ENCODE measurements at regions not wholly inside any gene's neighbourhood (a gene's known extent, or its start where the extent isn't known, plus 50 kb on each side); places are given as distances from the start of the nearest gene placed in this dataset.

GRCh38 chr18:44518091-44518615 is 162.5 kb upstream of the SETBP1 start:
- DNase-seq, result no peak

GRCh38 chr18:44518666-44519065 is 162.0 kb upstream of the SETBP1 start:
- DNase-seq, result no peak

GRCh38 chr18:44520981-44521667 is 159.6 kb upstream of the SETBP1 start:
- no peak for DNase-seq

DNA sequence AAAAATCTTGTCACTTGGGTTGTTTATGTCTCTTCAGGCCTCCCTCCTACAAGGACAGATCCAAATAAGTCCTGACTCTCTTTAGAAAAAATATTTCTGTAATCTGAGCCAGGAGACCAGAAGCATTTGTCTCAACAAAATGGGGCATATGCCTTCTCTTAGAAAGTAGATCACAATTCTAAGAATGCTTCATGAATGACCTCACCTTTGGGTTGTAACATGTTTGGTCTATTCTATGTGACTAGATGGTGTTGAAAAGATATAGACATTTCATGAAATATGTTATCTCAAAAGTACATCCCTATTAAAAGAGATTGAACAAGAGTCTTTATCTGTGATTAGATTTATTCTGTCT is 159.0 kb upstream of the SETBP1 start:
- DNase-seq, result no peak

DNA sequence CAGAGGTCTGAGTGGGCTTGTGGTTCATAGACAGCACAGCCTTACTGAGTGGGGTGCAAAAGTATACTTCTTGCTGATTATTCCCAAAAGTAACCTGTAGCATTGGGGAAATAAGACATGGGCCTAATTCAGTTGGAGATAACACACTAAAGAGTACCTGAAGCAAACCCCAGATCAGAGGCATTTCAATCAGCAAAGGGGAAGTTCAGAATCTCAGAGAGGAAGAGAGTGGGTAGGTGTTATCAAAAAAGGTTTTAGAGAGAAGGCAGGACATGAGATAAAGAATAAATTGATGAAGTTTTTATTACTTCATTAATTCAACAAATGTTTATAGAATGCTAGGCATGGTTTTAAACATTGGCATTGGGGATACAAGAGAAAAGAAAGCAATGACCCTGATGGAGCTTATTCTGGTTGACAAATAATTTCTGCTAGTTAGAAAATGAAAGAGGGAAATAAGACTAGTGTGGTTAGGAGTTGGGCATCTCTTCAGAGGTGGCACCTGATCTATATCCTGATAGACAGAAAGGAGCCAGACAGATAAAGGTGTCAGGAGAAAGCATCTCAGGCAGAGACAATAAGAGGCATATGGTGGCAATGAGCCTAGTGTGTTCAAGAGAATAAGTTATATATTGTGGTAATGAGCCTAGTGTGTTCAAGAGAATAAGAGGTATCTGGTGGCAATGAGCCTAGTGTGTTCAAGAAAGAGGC is 153.8 kb upstream of the SETBP1 start:
- no peak for DNase-seq

- no peak for DNase-seq
These were observed 147.6 kb upstream of the SETBP1 start for GRCh38 chr18:44533071-44533470.

- no peak for DNase-seq
These were observed 144.6 kb upstream of the SETBP1 start for GRCh38 chr18:44536046-44536445.

DNA sequence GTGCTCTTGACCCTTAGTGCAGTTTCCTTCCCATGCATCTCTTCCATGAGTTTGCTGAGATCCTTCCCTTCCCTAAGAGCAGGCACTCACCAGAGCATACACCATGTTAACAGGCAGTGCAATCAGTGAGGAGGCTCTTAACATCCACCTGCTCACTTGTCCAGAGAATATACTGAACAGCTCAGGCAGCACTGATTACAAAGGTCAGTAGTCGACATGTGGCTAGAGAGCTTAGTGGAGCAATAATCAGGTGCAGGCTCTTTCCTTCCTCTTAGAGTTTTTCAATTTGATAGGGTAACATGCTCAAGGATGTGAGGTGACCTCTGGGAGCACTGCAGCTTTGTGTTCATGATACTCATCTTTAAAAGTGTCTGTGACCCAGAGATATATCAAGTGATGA is 144.1 kb upstream of the SETBP1 start:
- DNase-seq, result no peak

GRCh38 chr18:44537526-44537925 is 143.2 kb upstream of the SETBP1 start:
- DNase-seq, result no peak

DNA sequence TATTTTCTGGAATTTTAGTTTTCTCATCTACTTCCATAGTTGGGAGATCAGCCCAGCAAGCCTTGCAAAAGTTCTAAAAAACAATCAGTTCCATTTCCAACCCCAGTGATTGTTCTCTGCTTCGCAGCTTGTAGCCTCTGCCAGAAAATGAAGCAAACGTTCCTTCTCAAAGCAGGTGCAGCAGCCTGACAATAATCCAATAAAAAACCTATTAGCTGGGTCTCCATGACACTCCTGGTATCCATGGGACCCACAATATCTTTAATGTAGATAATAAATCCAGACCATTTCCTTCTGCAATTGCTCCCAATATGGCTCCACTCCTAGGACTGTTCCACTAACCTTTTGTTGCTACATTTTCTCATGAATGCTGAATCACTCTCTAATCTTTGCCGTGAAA is 140.8 kb upstream of the SETBP1 start:
- no peak for DNase-seq

- no peak for DNase-seq
These were observed 139.5 kb upstream of the SETBP1 start for GRCh38 chr18:44541159-44541558.

DNA sequence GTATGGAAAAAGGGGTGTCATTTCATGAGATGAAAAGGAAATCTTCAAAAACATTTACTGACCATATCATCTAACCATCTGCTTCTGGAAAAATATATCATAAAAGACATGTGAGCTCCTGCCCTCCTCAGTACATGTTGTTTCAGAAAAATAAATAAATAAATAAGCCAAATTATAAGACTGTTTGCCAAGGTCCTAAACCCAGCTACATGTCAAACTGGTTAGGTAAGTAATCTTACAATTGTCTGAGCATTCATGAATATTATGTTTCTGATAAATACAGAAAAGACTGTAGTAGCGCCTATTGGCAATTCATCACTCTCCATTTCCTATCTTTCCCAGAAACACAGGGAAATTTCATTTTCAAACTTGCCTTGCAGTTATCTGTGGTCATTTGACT is 138.9 kb upstream of the SETBP1 start:
- DNase-seq, result no peak

- DNase-seq, result no peak
These were observed 137.3 kb upstream of the SETBP1 start for GRCh38 chr18:44543387-44543786.

GRCh38 chr18:44545359-44545985 is 135.2 kb upstream of the SETBP1 start:
- no peak for DNase-seq

GRCh38 chr18:44546954-44547353 is 133.7 kb upstream of the SETBP1 start:
- no peak for DNase-seq

- DNase-seq, result no peak
These were observed 132.1 kb upstream of the SETBP1 start for GRCh38 chr18:44548291-44549221.

DNA sequence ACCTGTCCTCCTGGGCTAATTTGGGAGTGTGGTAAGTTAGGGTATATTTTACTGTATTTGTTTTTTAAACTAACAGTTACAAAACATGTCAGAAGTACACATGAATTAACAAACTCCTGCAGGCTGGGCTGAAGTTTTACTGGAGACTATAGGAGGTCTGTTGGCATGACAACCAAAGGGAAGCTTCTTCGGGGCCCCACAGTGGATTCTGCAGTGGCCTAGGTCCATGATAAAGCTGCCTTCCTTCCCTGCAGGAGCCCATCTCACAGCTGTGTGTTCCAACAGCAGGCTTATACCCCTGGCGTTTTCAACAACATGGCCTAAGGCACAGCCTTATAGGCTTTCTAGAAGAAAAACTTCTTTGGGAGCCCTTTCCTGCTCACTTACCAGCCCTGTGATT is 128.0 kb upstream of the SETBP1 start:
- no peak for DNase-seq

DNA sequence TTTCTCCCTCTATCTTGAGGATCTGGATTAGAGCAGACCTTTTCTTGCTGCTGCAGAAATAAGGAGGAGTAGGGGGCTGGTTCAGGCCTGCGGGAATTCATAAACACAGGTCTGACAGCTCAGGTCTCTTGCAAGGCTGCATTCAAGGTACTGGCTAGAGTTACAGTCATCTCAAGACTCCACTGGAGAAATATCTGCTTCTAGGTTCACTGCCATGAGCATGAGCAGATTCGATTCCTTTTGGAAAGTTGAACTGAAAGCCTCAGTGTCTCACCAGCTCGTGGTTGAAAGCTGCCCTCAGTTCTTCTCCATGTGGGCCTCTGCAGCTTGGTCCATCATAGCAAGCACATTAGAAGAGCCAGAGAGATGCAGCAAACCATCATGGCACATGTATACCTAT is 124.4 kb upstream of the SETBP1 start:
- no peak for DNase-seq

DNA sequence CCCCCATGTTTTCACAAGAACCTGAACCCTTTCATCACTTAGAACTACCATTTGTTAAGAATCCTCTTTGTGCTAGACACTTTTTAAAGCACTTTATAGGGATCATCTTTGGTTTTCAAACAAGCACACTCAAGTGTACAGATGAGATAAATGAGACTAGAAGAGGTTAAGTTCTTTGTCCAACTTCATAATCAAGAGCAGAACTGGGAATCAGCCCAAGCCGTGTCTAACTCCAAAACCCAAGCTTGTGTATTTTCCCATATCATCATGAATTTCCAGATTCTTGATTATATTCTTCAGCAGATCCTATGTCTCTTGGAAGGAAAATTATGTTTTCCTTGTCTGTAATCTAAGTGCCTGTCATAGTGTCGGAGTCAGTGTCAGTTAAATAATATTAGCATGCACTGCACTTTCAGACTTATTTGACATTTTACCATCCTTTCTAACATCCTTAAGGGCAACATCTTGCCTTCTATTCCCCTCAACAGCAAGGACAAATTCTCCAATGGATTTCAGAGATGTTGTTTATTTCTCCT is 123.0 kb upstream of the SETBP1 start:
- no peak for DNase-seq

DNA sequence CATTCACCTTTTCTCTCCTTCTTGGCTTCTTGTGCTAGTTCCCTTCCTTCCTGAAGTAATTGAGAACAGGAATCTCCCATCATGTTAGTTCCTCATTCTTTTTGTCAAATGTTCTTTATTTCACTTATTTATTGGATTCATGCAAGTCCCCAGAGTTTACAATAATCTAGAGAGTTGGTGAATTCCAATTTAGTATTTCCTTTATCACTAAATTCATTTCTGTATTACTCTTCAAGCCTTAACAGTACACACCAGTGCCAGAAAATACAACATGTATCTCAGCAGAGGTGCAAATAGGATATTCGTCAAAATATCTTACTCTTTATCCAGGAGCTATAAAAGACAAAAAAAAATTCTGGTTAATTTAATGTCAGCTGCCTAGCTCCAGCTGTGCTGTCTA is 121.9 kb upstream of the SETBP1 start:
- no peak for DNase-seq

DNA sequence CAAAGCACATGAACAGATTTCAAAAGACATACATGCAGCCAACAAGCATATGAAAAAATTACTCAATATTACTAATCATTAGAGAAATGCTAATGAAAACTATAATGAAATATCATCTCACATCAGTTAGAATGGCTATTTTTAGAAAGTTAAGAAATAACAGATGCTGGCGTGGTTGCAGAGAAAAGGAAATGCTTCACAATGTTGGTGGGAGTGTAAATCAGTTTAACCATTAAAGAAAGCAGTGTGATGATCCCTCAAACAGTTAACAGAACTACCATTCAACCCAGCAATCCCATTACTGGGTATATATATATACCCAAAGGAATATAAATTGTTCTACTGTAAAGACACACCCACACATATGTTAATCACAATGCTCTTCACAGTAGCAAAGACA is 117.7 kb upstream of the SETBP1 start:
- no peak for DNase-seq

GRCh38 chr18:44564922-44565321 is 115.8 kb upstream of the SETBP1 start:
- no peak for DNase-seq

DNA sequence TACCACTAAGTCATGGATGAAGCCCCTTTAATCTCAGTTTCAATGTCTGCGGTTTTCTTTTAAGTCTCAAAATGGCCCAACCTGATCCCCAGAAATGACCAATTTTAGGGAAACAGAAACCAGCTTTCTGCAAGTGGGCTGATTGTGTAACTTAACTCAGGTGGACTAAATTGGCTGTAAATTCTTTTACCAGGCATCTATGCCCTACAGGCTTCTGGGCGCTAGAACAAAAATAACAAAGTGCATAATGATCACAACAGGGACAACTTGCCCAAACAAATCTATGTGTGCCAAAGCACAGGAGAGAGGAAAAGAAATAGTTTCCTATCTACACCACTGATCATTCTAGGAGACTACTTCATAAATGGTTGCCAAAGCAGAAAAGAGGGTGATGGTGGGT is 112.3 kb upstream of the SETBP1 start:
- DNase-seq, result no peak

Data from activated CD4-positive, alpha-beta T cell treated with anti-CD3 and anti-CD28 coated beads, Interleukin-10, Interleukin-2, amounts not matched to agents 100 ng/mL and 50 ng/mL, durations not matched to agents 16 hours and 8 hours (primary cell).